ENCODE measurements at regions not wholly inside any gene's neighbourhood (a gene's known extent, or its start where the extent isn't known, plus 50 kb on each side); places are given as distances from the start of the nearest gene placed in this dataset.

DNA sequence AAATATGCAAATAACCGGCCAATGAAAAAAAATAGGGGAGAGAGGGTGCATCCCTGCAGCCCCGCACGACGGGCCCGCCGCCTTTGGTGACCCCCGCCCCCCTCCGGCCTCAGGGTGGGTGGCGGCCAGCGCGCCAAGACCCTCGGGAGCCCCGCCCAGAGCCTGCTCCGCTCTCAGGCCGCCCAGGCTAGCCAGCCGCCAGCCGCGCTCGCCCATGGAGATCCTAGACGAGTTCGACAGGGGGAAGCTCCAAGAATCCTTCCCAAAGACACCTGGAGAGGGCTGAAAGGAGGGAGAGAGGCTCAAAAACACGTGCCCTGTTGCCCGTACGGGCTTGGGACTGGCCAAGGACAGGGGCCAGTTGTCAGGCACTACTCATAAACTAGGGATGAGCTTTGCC is 434.0 kb downstream of the NR2F2 start:
- no peak for TF ChIP-seq CTCF (IDR thresholded peaks at IDR 0.05)
- no peak for TF ChIP-seq POLR2A (IDR thresholded peaks at IDR 0.05)

All from heart left ventricle (tissue), 13 donors.